Nephron progenitor cell (in vitro differentiated cells): ENCODE measurements at regions not wholly inside any gene's neighbourhood (a gene's known extent, or its start where the extent isn't known, plus 50 kb on each side); places are given as distances from the start of the nearest gene placed in this dataset.

Experiments used
- DNase-seq: peaks from one replicate; pipeline ENCODE4 v3.0.0; 2021
- H3K27ac Mint-ChIP-seq: 2 replicates; pipeline ENCODE4 v1.8.0; 2021; ENCODE audit warnings: mild to moderate bottlenecking, moderate library complexity, mixed read lengths
- H3K27me3 Mint-ChIP-seq: 2 replicates; pipeline ENCODE4 v1.8.0; 2021; ENCODE audit warnings: mild to moderate bottlenecking, low read depth, mixed read lengths; ENCODE audit not compliant: poor library complexity
- H3K36me3 Mint-ChIP-seq: 2 replicates; pipeline ENCODE4 v1.8.0; 2021; ENCODE audit warnings: low read depth, mixed read lengths
- H3K4me1 Mint-ChIP-seq: 2 replicates; pipeline ENCODE4 v1.8.0; 2021; ENCODE audit warnings: mixed read lengths
- H3K4me3 Mint-ChIP-seq: 2 replicates; pipeline ENCODE4 v1.8.0; 2021; ENCODE audit warnings: mild to moderate bottlenecking, moderate library complexity, mixed read lengths
- H3K9me3 Mint-ChIP-seq: 2 replicates; pipeline ENCODE4 v1.8.0; 2021; ENCODE audit warnings: mild to moderate bottlenecking, moderate library complexity, mixed read lengths
- TF ChIP-seq, protein P1 (sequence below): fragments of 200-600 bp; sonication (generic); IDR thresholded peaks from 2 replicates; pipeline ENCODE4 v1.5.0; 2021; ENCODE audit warnings: antibody characterized with exemption

DNA sequence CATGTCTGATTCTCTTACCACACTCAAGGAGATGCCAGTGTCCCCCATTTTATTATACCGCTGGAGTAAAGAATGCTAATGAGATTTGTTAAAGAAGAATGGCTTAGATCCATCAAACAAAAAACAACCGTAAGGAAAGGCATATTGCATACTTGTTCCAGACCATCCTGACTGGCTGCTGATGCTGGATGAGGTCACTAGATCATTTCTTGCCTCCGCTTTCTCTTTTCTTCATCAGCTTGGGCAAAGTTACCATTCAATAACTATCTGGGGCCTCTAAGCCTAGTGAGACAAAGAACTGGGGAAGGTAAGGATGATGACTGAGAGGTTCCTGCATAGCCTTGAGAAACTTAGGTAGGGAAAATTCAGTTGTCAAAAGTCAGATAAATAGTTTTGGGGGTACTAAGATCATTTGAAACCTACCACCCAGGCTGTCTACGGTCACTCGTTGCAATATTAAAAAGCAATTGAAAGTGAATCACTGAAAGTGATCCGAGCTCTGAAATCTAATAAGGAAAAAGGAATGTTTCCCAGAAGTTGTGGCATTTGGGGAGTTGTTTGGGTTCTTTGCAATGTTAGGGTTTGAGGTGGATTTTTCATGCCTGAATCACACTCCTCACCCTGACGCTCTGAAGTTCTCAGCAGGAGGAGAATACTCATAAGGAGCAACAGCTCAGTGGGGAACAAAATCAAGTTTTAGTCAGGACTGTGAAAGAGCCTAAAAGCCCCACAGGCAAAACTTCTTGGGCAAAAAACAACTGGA is 176.8 kb downstream of the HHIPL2 start:
- TF ChIP-seq, protein P1, sequence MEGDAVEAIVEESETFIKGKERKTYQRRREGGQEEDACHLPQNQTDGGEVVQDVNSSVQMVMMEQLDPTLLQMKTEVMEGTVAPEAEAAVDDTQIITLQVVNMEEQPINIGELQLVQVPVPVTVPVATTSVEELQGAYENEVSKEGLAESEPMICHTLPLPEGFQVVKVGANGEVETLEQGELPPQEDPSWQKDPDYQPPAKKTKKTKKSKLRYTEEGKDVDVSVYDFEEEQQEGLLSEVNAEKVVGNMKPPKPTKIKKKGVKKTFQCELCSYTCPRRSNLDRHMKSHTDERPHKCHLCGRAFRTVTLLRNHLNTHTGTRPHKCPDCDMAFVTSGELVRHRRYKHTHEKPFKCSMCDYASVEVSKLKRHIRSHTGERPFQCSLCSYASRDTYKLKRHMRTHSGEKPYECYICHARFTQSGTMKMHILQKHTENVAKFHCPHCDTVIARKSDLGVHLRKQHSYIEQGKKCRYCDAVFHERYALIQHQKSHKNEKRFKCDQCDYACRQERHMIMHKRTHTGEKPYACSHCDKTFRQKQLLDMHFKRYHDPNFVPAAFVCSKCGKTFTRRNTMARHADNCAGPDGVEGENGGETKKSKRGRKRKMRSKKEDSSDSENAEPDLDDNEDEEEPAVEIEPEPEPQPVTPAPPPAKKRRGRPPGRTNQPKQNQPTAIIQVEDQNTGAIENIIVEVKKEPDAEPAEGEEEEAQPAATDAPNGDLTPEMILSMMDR = no peak
- Mint-ChIP-seq H3K9me3 (no peaks in the 10 kb centered on the region), H3K27me3 (peaks cover 8% of the 10 kb centered on the region), H3K36me3 (no peaks in the 10 kb centered on the region), H3K4me1 (peaks cover 12% of the 10 kb centered on the region), H3K4me3 (no peak overlapping the region), H3K27ac (no peak overlapping the region)
- DNase-seq = no peak

DNA sequence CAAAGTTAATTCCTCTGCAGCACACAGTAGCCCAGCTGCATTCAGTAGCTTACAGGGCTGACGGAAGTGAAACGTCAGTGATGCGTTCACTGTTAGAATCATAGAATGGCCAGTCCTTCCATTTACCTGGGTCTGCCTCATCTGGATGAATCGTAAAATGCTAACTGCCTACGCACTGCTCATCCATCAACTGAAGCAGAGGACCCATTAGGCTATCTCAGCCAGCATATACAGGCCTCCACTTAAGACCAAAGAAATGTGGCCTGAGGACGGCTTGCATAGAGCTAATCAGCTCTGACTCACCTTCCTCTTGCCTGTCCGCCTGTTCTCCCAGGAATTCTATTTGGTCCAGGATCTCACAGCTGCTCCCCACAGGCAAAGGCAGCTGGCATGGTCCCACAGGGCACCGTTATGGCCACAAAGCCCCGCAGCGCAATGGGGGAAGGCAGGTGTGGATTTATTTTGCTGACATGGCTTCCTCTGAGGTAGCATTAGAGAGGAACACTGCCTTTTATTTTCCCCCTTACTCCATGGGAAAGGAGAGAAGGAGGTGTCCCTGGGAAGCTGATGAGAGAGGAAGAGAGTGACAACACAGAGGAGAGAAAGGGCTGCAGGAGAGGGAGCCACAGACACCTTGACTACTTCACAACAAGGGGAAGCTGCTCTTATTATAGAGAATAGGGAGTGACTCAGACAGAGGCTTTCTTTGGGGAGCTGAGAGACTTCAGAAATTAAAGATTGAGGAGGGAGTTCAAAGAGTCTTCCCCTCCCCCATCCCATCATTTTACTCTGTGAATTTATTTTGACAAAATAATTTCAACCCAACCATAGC is 177.6 kb downstream of the HHIPL2 start:
- no peaks in the 10 kb centered on the region for H3K9me3 Mint-ChIP-seq
- H3K27ac Mint-ChIP-seq = no peak overlapping the region

DNA sequence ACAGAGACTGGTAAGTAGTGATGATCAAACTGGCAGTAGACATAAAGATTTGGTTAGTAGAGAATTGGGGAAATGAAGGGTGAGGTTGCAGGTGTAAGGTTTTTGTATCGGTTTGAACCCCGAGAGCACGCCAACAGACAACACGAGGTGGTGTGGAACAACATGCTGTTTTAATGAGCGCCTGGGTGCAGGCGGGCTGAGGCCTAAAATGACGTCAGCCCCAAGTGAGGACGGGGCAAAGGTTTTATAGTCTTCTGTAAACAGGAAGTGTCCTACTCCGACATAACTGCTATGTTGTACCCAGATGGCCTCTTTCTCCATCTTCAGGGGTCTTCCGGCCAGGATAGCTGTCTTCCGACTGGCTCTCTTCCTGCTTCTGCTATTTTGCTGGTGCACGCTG is 178.8 kb downstream of the HHIPL2 start:
- Mint-ChIP-seq H3K4me3 (no peak overlapping the region), H3K4me1 (peaks cover 7% of the 10 kb centered on the region), H3K36me3 (no peaks in the 10 kb centered on the region), H3K27ac (no peak overlapping the region), H3K9me3 (no peaks in the 10 kb centered on the region), H3K27me3 (peaks cover 3% of the 10 kb centered on the region)
- TF ChIP-seq, protein P1 = no peak
- no peak for DNase-seq

More for the DNA sequence above, 177.6 kb downstream of the HHIPL2 start:
- TF ChIP-seq, protein P1 = no peak
- no peak for DNase-seq
- Mint-ChIP-seq H3K36me3 (no peaks in the 10 kb centered on the region), H3K4me3 (no peak overlapping the region), H3K4me1 (peaks cover 10% of the 10 kb centered on the region), H3K27me3 (peaks cover 3% of the 10 kb centered on the region)

DNA sequence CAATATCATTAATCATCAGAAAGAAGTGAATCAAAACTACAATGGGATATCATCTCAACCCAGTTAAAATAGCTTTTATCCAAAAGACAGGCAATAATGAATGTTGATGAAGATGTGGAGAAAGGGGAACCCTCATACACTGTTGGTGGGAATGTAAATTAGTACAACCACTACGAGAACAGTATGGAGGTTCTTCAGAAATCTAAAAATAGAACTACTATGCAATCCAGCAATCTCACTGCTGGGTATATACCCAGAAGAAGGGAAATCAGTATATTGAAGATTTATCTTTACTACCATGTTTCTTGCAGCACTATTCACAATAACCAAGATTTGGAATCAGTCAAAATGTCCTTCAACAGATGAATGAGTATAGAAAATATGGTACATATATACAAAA is 189.8 kb downstream of the HHIPL2 start:
- Mint-ChIP-seq H3K4me3 (no peak overlapping the region), H3K27me3 (peaks cover 6% of the 10 kb centered on the region), H3K27ac (no peak overlapping the region), H3K36me3 (no peaks in the 10 kb centered on the region), H3K9me3 (peaks cover 32% of the 10 kb centered on the region), H3K4me1 (no peaks in the 10 kb centered on the region)
- TF ChIP-seq, protein P1 = no peak
- no peak for DNase-seq

DNA sequence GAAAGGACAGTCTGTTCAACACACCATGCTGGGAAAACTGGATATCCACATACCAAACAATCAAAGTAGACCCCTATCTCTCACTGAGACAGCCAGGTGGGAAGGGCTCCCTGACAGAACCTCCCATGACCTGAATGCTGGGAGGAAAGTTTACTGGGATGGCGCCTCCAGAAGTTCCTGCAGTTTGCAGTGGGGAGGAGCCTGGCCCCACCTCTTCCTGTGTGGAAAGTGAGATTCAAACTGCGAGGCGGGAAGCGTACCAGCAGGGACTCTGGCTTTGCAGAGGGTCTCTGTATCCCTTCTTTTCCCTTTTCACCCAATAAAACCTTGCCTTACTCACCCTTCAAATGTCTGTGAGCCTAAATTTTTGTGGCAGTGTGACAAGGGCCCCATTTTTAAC is 190.7 kb downstream of the HHIPL2 start:
- H3K9me3 Mint-ChIP-seq = peaks cover 33% of the 10 kb centered on the region
- H3K4me3 Mint-ChIP-seq = no peak overlapping the region
- H3K27me3 Mint-ChIP-seq = peaks cover 6% of the 10 kb centered on the region

More for the DNA sequence above, 190.7 kb downstream of the HHIPL2 start:
- DNase-seq = no peak
- TF ChIP-seq, protein P1 = no peak
- H3K36me3 Mint-ChIP-seq = no peaks in the 10 kb centered on the region
- H3K27ac Mint-ChIP-seq = no peak overlapping the region
- no peaks in the 10 kb centered on the region for H3K4me1 Mint-ChIP-seq
